Lower leg skin (tissue), 3 donors: ENCODE measurements at regions not wholly inside any gene's neighbourhood (a gene's known extent, or its start where the extent isn't known, plus 50 kb on each side); places are given as distances from the start of the nearest gene placed in this dataset.

Experiments
- POLR2A ChIP-seq, 2 donors: fragments of 450-650 bp; IDR thresholded peaks; one replicate each; pipeline ENCODE4 v1.6.1; 2016 to 2017; ENCODE audit warnings: antibody characterized with exemption in 2 of 2, mild to moderate bottlenecking in 1 of 2, moderate library complexity in 1 of 2
- TF ChIP-seq, protein P1 (sequence below), 3 donors: fragments of 450-650 bp; IDR thresholded peaks; one replicate each; pipeline ENCODE4 v1.5.1; 2016; ENCODE audit warnings: antibody characterized with exemption in 3 of 3, mild to moderate bottlenecking in 3 of 3, moderate library complexity in 2 of 3

DNA sequence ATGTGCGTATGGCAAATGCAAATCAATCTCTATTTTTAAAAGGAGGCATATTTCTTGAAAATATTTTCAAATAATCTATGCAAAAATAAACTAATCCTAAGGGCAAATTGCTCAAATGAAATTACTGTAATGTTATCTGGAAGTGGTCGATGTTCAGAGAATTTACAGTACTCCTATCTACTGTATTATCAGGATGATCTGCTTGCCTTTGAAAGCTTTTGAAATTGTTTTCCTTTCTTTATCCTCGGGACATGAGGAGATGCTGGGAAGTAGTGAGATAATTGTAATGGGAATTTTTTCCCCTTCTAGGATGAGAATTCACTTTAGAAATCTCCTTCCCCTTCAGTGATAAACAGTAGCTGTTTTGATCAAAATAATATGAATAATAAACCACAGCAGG lies 577.2 kb upstream of the MIR17HG start:
- TF ChIP-seq, protein P1, sequence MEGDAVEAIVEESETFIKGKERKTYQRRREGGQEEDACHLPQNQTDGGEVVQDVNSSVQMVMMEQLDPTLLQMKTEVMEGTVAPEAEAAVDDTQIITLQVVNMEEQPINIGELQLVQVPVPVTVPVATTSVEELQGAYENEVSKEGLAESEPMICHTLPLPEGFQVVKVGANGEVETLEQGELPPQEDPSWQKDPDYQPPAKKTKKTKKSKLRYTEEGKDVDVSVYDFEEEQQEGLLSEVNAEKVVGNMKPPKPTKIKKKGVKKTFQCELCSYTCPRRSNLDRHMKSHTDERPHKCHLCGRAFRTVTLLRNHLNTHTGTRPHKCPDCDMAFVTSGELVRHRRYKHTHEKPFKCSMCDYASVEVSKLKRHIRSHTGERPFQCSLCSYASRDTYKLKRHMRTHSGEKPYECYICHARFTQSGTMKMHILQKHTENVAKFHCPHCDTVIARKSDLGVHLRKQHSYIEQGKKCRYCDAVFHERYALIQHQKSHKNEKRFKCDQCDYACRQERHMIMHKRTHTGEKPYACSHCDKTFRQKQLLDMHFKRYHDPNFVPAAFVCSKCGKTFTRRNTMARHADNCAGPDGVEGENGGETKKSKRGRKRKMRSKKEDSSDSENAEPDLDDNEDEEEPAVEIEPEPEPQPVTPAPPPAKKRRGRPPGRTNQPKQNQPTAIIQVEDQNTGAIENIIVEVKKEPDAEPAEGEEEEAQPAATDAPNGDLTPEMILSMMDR (IDR thresholded peaks at IDR 0.05) = no peak
- no peak for TF ChIP-seq POLR2A (IDR thresholded peaks at IDR 0.05)
